Erythroblast (primary cell): ENCODE measurements at regions not wholly inside any gene's neighbourhood (a gene's known extent, or its start where the extent isn't known, plus 50 kb on each side); places are given as distances from the start of the nearest gene placed in this dataset.

Experiments
- GATA1 ChIP-seq: IDR thresholded peaks from 2 replicates; pipeline ENCODE4 v1.6.1; 2011; ENCODE audit warnings: low read depth, mild to moderate bottlenecking, control low read depth, low read length, moderate library complexity
- POLR2A ChIP-seq: IDR thresholded peaks from 2 replicates; pipeline ENCODE4 v1.6.1; 2011; ENCODE audit warnings: mild to moderate bottlenecking, low read length

GRCh38 chr17:77880711-77881450 is 77.6 kb upstream of the TNRC6C start:
- TF ChIP-seq POLR2A = no peak
- TF ChIP-seq GATA1 = no peak
